ENCODE measurements at regions not wholly inside any gene's neighbourhood (a gene's known extent, or its start where the extent isn't known, plus 50 kb on each side); places are given as distances from the start of the nearest gene placed in this dataset.
A peak's percentile ranks its signal among the peaks of the same experiment; 100 is the strongest.
"Not testable (repeated sequence)": the region's sequence is repeated elsewhere in the genome, so short reads cannot be mapped to it uniquely, and the experiment has no call there.

GRCh38 chr3:162719684-162720341 is 1223.2 kb downstream of the OTOL1 start:
- peak; percentile 87 for FAIRE-seq
- DNase-seq (ENCODE audit: low read depth), result peak; percentile 93
- Mint-ChIP-seq H3K4me1 (ENCODE audit: low read depth, unreplicated experiment) (peaks cover 12% of the 10 kb centered on the region), H3K9me3 (ENCODE audit: unreplicated experiment) (no peaks in the 10 kb centered on the region), H3K27ac (ENCODE audit: unreplicated experiment) (peak overlapping the region; percentile 71), H3K36me3 (ENCODE audit: low read depth, unreplicated experiment) (no peaks in the 10 kb centered on the region), H3K27me3 (ENCODE audit: low read depth, unreplicated experiment) (no peaks in the 10 kb centered on the region), H3K4me3 (ENCODE audit: unreplicated experiment) (no peak overlapping the region)
- Histone ChIP-seq H2AFZ (ENCODE audit: low read depth, low read length) (no peak overlapping the region), H3K27ac (ENCODE audit: low read depth, low read length) (peak overlapping the region; percentile 65), H3K79me2 (ENCODE audit: insufficient read depth, low read length) (no peaks in the 10 kb centered on the region), H3K27me3 (ENCODE audit: insufficient read depth, low read length) (no peaks in the 10 kb centered on the region), H3K4me2 (ENCODE audit: low read length) (peak overlapping the region; percentile 7), H3K9ac (ENCODE audit: low read length) (no peak overlapping the region), H3K4me3 (ENCODE audit: insufficient read depth, low read depth, low read length) (no peak overlapping the region), H3K9me3 (ENCODE audit: insufficient read depth, low read depth, low read length) (no peaks in the 10 kb centered on the region), H3K4me1 (ENCODE audit: insufficient read depth, low read length) (peaks cover 11% of the 10 kb centered on the region), H4K20me1 (ENCODE audit: insufficient read depth, low read length) (no peaks in the 10 kb centered on the region), H3K36me3 (ENCODE audit: insufficient read depth, low read length) (no peaks in the 10 kb centered on the region)
- TF ChIP-seq EZH2 (IDR thresholded peaks at IDR 0.05; ENCODE audit: insufficient read depth, low read length), result no peak
- TF ChIP-seq CTCF (IDR thresholded peaks at IDR 0.05; ENCODE audit: insufficient read depth, low read depth, low read length), result no peak

GRCh38 chr3:162721736-162722135 is 1225.1 kb downstream of the OTOL1 start:
- no peak for FAIRE-seq
- Histone ChIP-seq H3K36me3 (ENCODE audit: insufficient read depth, low read length) (no peaks in the 10 kb centered on the region), H3K79me2 (ENCODE audit: insufficient read depth, low read length) (no peaks in the 10 kb centered on the region), H3K4me3 (ENCODE audit: insufficient read depth, low read depth, low read length) (no peak overlapping the region), H3K4me1 (ENCODE audit: insufficient read depth, low read length) (peaks cover 11% of the 10 kb centered on the region), H4K20me1 (ENCODE audit: insufficient read depth, low read length) (no peaks in the 10 kb centered on the region), H3K27me3 (ENCODE audit: insufficient read depth, low read length) (no peaks in the 10 kb centered on the region), H2AFZ (ENCODE audit: low read depth, low read length) (no peak overlapping the region), H3K4me2 (ENCODE audit: low read length) (no peak overlapping the region), H3K9ac (ENCODE audit: low read length) (no peak overlapping the region), H3K9me3 (ENCODE audit: insufficient read depth, low read depth, low read length) (no peaks in the 10 kb centered on the region), H3K27ac (ENCODE audit: low read depth, low read length) (no peak overlapping the region)
- peaks cover 12% of the 10 kb centered on the region for H3K4me1 Mint-ChIP-seq (ENCODE audit: low read depth, unreplicated experiment)
- H3K4me3 Mint-ChIP-seq (ENCODE audit: unreplicated experiment), result no peak overlapping the region
- H3K36me3 Mint-ChIP-seq (ENCODE audit: low read depth, unreplicated experiment), result no peaks in the 10 kb centered on the region
- no peak for DNase-seq (ENCODE audit: low read depth)
- no peak overlapping the region for H3K27ac Mint-ChIP-seq (ENCODE audit: unreplicated experiment)
- TF ChIP-seq EZH2 (IDR thresholded peaks at IDR 0.05; ENCODE audit: insufficient read depth, low read length), result no peak
- TF ChIP-seq CTCF (IDR thresholded peaks at IDR 0.05; ENCODE audit: insufficient read depth, low read depth, low read length), result no peak
- H3K27me3 Mint-ChIP-seq (ENCODE audit: low read depth, unreplicated experiment), result no peaks in the 10 kb centered on the region
- peaks cover 3% of the 10 kb centered on the region for H3K9me3 Mint-ChIP-seq (ENCODE audit: unreplicated experiment)

- no peak overlapping the region for H3K9ac ChIP-seq (ENCODE audit: low read length)
- no peak overlapping the region for H3K27ac Mint-ChIP-seq (ENCODE audit: unreplicated experiment)
- no peak overlapping the region for H3K4me3 ChIP-seq (ENCODE audit: insufficient read depth, low read depth, low read length)
- no peak for FAIRE-seq
- H3K4me1 ChIP-seq (ENCODE audit: insufficient read depth, low read length), result peaks cover 11% of the 10 kb centered on the region
- no peaks in the 10 kb centered on the region for H3K36me3 ChIP-seq (ENCODE audit: insufficient read depth, low read length)
- peaks cover 12% of the 10 kb centered on the region for H3K4me1 Mint-ChIP-seq (ENCODE audit: low read depth, unreplicated experiment)
- no peaks in the 10 kb centered on the region for H3K79me2 ChIP-seq (ENCODE audit: insufficient read depth, low read length)
- no peak overlapping the region for H3K4me3 Mint-ChIP-seq (ENCODE audit: unreplicated experiment)
- H2AFZ ChIP-seq (ENCODE audit: low read depth, low read length), result no peak overlapping the region
- no peaks in the 10 kb centered on the region for H3K9me3 ChIP-seq (ENCODE audit: insufficient read depth, low read depth, low read length)
- no peaks in the 10 kb centered on the region for H4K20me1 ChIP-seq (ENCODE audit: insufficient read depth, low read length)
- TF ChIP-seq CTCF (IDR thresholded peaks at IDR 0.05; ENCODE audit: insufficient read depth, low read depth, low read length) (no peak), EZH2 (IDR thresholded peaks at IDR 0.05; ENCODE audit: insufficient read depth, low read length) (no peak)
- no peaks in the 10 kb centered on the region for H3K36me3 Mint-ChIP-seq (ENCODE audit: low read depth, unreplicated experiment)
- H3K27me3 ChIP-seq (ENCODE audit: insufficient read depth, low read length), result no peaks in the 10 kb centered on the region
- no peak overlapping the region for H3K4me2 ChIP-seq (ENCODE audit: low read length)
- H3K27ac ChIP-seq (ENCODE audit: low read depth, low read length), result no peak overlapping the region
- no peak for DNase-seq (ENCODE audit: low read depth)
- peaks cover 3% of the 10 kb centered on the region for H3K9me3 Mint-ChIP-seq (ENCODE audit: unreplicated experiment)
- no peaks in the 10 kb centered on the region for H3K27me3 Mint-ChIP-seq (ENCODE audit: low read depth, unreplicated experiment)
Measured at GRCh38 chr3:162722337-162722736, 1225.7 kb downstream of the OTOL1 start.

GRCh38 chr3:162722796-162723195 is 1226.2 kb downstream of the OTOL1 start:
- H3K4me3 ChIP-seq (ENCODE audit: insufficient read depth, low read depth, low read length); H3K9me3 ChIP-seq (ENCODE audit: insufficient read depth, low read depth, low read length); FAIRE-seq; DNase-seq (ENCODE audit: low read depth); H3K4me3 Mint-ChIP-seq (ENCODE audit: unreplicated experiment); H3K27ac ChIP-seq (ENCODE audit: low read depth, low read length); H3K27me3 ChIP-seq (ENCODE audit: insufficient read depth, low read length); H3K27ac Mint-ChIP-seq (ENCODE audit: unreplicated experiment); H2AFZ ChIP-seq (ENCODE audit: low read depth, low read length); H3K36me3 Mint-ChIP-seq (ENCODE audit: low read depth, unreplicated experiment); H3K36me3 ChIP-seq (ENCODE audit: insufficient read depth, low read length); H3K79me2 ChIP-seq (ENCODE audit: insufficient read depth, low read length); H3K9me3 Mint-ChIP-seq (ENCODE audit: unreplicated experiment); H4K20me1 ChIP-seq (ENCODE audit: insufficient read depth, low read length); H3K27me3 Mint-ChIP-seq (ENCODE audit: low read depth, unreplicated experiment); H3K4me2 ChIP-seq (ENCODE audit: low read length); H3K9ac ChIP-seq (ENCODE audit: low read length): not testable (repeated sequence)
- H3K4me1 ChIP-seq (ENCODE audit: insufficient read depth, low read length), result peaks cover 11% of the 10 kb centered on the region
- H3K4me1 Mint-ChIP-seq (ENCODE audit: low read depth, unreplicated experiment), result peaks cover 12% of the 10 kb centered on the region
